HG02852 (cell line): ENCODE measurements at regions not wholly inside any gene's neighbourhood (a gene's known extent, or its start where the extent isn't known, plus 50 kb on each side); places are given as distances from the start of the nearest gene placed in this dataset.
A peak's percentile ranks its signal among the peaks of the same experiment; 100 is the strongest.
"Not testable (repeated sequence)": the region's sequence is repeated elsewhere in the genome, so short reads cannot be mapped to it uniquely, and the experiment has no call there.

Source experiments
- ATAC-seq: cut with Tn5 transposase; IDR thresholded peaks from one replicate; pipeline ENCODE4 v1.9.1; 2021; ENCODE audit warnings: mild to moderate bottlenecking, moderate library complexity; ENCODE audit not compliant: unreplicated experiment

GRCh38 chr1:60950224-60951063 lies 131.9 kb upstream of the NFIA start:
- no peak for ATAC-seq

GRCh38 chr1:60949826-60950197 lies 132.5 kb upstream of the NFIA start:
- ATAC-seq = no peak

- ATAC-seq = no peak
Observed at GRCh38 chr1:60949154-60949825, 133.1 kb upstream of the NFIA start.

GRCh38 chr1:60948486-60948885 lies 133.9 kb upstream of the NFIA start:
- no peak for ATAC-seq

GRCh38 chr1:60947367-60947766 lies 135.0 kb upstream of the NFIA start:
- ATAC-seq = no peak

GRCh38 chr1:60942896-60943638 lies 139.3 kb upstream of the NFIA start:
- ATAC-seq = peak; percentile 82

- ATAC-seq = no peak
Observed at GRCh38 chr1:60942291-60942690, 140.1 kb upstream of the NFIA start.

- not testable (repeated sequence) for ATAC-seq
Observed at GRCh38 chr1:60940685-60941084, 141.7 kb upstream of the NFIA start.

GRCh38 chr1:60937720-60938119 lies 144.6 kb upstream of the NFIA start:
- no peak for ATAC-seq

- no peak for ATAC-seq
Observed at GRCh38 chr1:60936591-60937342, 145.6 kb upstream of the NFIA start.

GRCh38 chr1:60936163-60936562 lies 146.2 kb upstream of the NFIA start:
- no peak for ATAC-seq

GRCh38 chr1:60935599-60936110 lies 146.7 kb upstream of the NFIA start:
- no peak for ATAC-seq

- no peak for ATAC-seq
Observed at GRCh38 chr1:60930130-60930529, 152.2 kb upstream of the NFIA start.

GRCh38 chr1:60924964-60925798 lies 157.2 kb upstream of the NFIA start:
- no peak for ATAC-seq

GRCh38 chr1:60924165-60924564 lies 158.2 kb upstream of the NFIA start:
- ATAC-seq = no peak

GRCh38 chr1:60923389-60924087 lies 158.8 kb upstream of the NFIA start:
- ATAC-seq = no peak

GRCh38 chr1:60922304-60922703 lies 160.1 kb upstream of the NFIA start:
- no peak for ATAC-seq

- no peak for ATAC-seq
Observed at GRCh38 chr1:60921175-60921574, 161.2 kb upstream of the NFIA start.

GRCh38 chr1:60920561-60920960 lies 161.8 kb upstream of the NFIA start:
- no peak for ATAC-seq
